HL-60 (cell line): ENCODE measurements at regions not wholly inside any gene's neighbourhood (a gene's known extent, or its start where the extent isn't known, plus 50 kb on each side); places are given as distances from the start of the nearest gene placed in this dataset.

Experiments used
- DNase-seq, 2 experiments: peaks; one replicate each; pipeline ENCODE4 v3.0.0-alpha.2; 2010 to 2020; ENCODE audit warnings: low read depth in 1 of 2, low spot score in 1 of 2
- H3K27ac ChIP-seq: fragments of 250-450 bp; sonication (Bioruptor Pico); replicated peaks from 2 replicates; pipeline ENCODE4 v1.5.1; 2020; ENCODE audit warnings: mild to moderate bottlenecking, moderate library complexity
- H3K27me3 ChIP-seq: fragments of 250-450 bp; sonication (Bioruptor Pico); 2 replicates; pipeline ENCODE4 v1.5.1; 2021; ENCODE audit warnings: mild to moderate bottlenecking, moderate library complexity; ENCODE audit not compliant: insufficient read depth, poor library complexity, severe bottlenecking
- H3K4me3 ChIP-seq: replicated peaks from 2 replicates; pipeline ENCODE4 v1.5.1; 2011; ENCODE audit warnings: mild to moderate bottlenecking, control low read depth, low read length; ENCODE audit not compliant: insufficient read depth
- GABPA ChIP-seq: IDR thresholded peaks from 2 replicates; pipeline ENCODE4 v1.6.1; 2012; ENCODE audit warnings: low read depth
- POLR2AphosphoS5 ChIP-seq: IDR thresholded peaks from 2 replicates; pipeline ENCODE4 v1.6.1; 2012; ENCODE audit warnings: low read depth
- REST ChIP-seq: IDR thresholded peaks from 2 replicates; pipeline ENCODE4 v1.6.1; 2012; ENCODE audit warnings: low read depth; ENCODE audit not compliant: insufficient replicate concordance
- SPI1 ChIP-seq: IDR thresholded peaks from 2 replicates; pipeline ENCODE4 v1.6.1; 2012; ENCODE audit warnings: low read depth, mild to moderate bottlenecking, borderline replicate concordance
- TF ChIP-seq, protein P1 (sequence below): IDR thresholded peaks from one replicate; pipeline ENCODE4 v1.5.1; 2011; ENCODE audit warnings: low read length, control low read depth, inconsistent platforms; ENCODE audit not compliant: insufficient read depth

DNA sequence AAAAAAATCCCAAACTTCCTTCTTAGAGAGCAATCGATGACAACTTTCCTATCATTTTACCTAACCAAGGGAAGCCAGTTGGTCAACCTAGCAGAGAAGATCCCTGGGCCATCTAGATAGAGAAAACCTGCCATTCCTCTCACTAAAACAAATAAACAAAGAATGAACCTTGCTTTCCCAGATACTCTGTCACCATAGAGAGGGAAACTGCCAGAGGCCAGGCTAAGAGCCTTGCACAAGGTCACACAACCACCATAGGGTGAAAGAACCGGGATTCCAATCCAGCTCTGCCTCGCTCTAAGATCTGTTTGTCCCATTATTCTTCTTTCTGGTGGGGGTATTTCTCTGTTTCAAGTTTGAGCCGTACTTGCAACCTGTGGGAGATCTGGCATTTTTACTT, 154.6 kb downstream of the CYRIA start:
- TF ChIP-seq SPI1 (no peak), POLR2AphosphoS5 (no peak), REST (no peak), GABPA (no peak)
- TF ChIP-seq, protein P1, sequence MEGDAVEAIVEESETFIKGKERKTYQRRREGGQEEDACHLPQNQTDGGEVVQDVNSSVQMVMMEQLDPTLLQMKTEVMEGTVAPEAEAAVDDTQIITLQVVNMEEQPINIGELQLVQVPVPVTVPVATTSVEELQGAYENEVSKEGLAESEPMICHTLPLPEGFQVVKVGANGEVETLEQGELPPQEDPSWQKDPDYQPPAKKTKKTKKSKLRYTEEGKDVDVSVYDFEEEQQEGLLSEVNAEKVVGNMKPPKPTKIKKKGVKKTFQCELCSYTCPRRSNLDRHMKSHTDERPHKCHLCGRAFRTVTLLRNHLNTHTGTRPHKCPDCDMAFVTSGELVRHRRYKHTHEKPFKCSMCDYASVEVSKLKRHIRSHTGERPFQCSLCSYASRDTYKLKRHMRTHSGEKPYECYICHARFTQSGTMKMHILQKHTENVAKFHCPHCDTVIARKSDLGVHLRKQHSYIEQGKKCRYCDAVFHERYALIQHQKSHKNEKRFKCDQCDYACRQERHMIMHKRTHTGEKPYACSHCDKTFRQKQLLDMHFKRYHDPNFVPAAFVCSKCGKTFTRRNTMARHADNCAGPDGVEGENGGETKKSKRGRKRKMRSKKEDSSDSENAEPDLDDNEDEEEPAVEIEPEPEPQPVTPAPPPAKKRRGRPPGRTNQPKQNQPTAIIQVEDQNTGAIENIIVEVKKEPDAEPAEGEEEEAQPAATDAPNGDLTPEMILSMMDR: no peak
- H3K27ac ChIP-seq: no peak overlapping the region
- DNase-seq: no peak
- peaks cover 28% of the 10 kb centered on the region for H3K27me3 ChIP-seq
- no peak overlapping the region for H3K4me3 ChIP-seq

GRCh38 chr2:16509042-16509441, 156.6 kb downstream of the CYRIA start:
- DNase-seq: no peak
- TF ChIP-seq, protein P1: no peak
- TF ChIP-seq SPI1: no peak
- TF ChIP-seq POLR2AphosphoS5: no peak
- TF ChIP-seq REST: no peak
- TF ChIP-seq GABPA: no peak
- Histone ChIP-seq H3K4me3 (no peak overlapping the region), H3K27me3 (peaks cover 28% of the 10 kb centered on the region), H3K27ac (no peak overlapping the region)

GRCh38 chr2:16508490-16508851, 157.2 kb downstream of the CYRIA start:
- Histone ChIP-seq H3K27me3 (peaks cover 28% of the 10 kb centered on the region), H3K27ac (no peak overlapping the region), H3K4me3 (no peak overlapping the region)
- TF ChIP-seq SPI1 (no peak), POLR2AphosphoS5 (no peak)
- TF ChIP-seq, protein P1: no peak
- no peak for DNase-seq

GRCh38 chr2:16507655-16508489, 157.8 kb downstream of the CYRIA start:
- no peak overlapping the region for H3K4me3 ChIP-seq
- H3K27ac ChIP-seq: no peak overlapping the region
- TF ChIP-seq GABPA (no peak), SPI1 (no peak), REST (no peak), POLR2AphosphoS5 (no peak)
- TF ChIP-seq, protein P1: peak; percentile 28
- DNase-seq: peak in 1 of 2 experiments; percentile 7
- peaks cover 24% of the 10 kb centered on the region for H3K27me3 ChIP-seq
